Peyer's patch (tissue), 4 donors: ENCODE measurements at regions not wholly inside any gene's neighbourhood (a gene's known extent, or its start where the extent isn't known, plus 50 kb on each side); places are given as distances from the start of the nearest gene placed in this dataset.

Experiments used
- CTCF ChIP-seq, 6 experiments: fragments of 450-650 bp in 4 of 6; fragments of 200-600 bp in 2 of 6; sonication (generic) in 1 of 6; IDR thresholded peaks; one replicate each; pipeline ENCODE4 v1.5.1; 2017 to 2019; ENCODE audit warnings: antibody characterized with exemption in 6 of 6, mild to moderate bottlenecking in 3 of 6, moderate library complexity in 1 of 6
- POLR2A ChIP-seq, 2 donors: fragments of 450-650 bp; IDR thresholded peaks; one replicate each; pipeline ENCODE4 v1.5.1; 2017; ENCODE audit warnings: antibody characterized with exemption in 2 of 2, mild to moderate bottlenecking in 2 of 2, moderate library complexity in 2 of 2

GRCh38 chrX:13518126-13518525 is 51.3 kb upstream of the EGFL6 start:
- TF ChIP-seq CTCF (IDR thresholded peaks at IDR 0.05) (no peak), POLR2A (IDR thresholded peaks at IDR 0.05) (no peak)
